ENCODE measurements at regions not wholly inside any gene's neighbourhood (a gene's known extent, or its start where the extent isn't known, plus 50 kb on each side); places are given as distances from the start of the nearest gene placed in this dataset.
"Not testable (repeated sequence)": the region's sequence is repeated elsewhere in the genome, so short reads cannot be mapped to it uniquely, and the experiment has no call there.

GRCh38 chr3:152619691-152620090, 215.2 kb upstream of the P2RY1 start:
- DNase-seq (ENCODE audit: extremely low read depth, low read depth, low spot score): no peak

GRCh38 chr3:152620395-152620794, 214.5 kb upstream of the P2RY1 start:
- no peak for DNase-seq (ENCODE audit: extremely low read depth, low read depth, low spot score)

- DNase-seq (ENCODE audit: extremely low read depth, low read depth, low spot score): no peak
These were observed 213.7 kb upstream of the P2RY1 start for GRCh38 chr3:152621006-152621868.

- DNase-seq (ENCODE audit: extremely low read depth, low read depth, low spot score): no peak
These were observed 212.7 kb upstream of the P2RY1 start for GRCh38 chr3:152621967-152622810.

GRCh38 chr3:152622811-152623167, 212.1 kb upstream of the P2RY1 start:
- DNase-seq (ENCODE audit: extremely low read depth, low read depth, low spot score): no peak

- DNase-seq (ENCODE audit: extremely low read depth, low read depth, low spot score): no peak
These were observed 211.5 kb upstream of the P2RY1 start for GRCh38 chr3:152623286-152623911.

GRCh38 chr3:152626226-152626625, 208.7 kb upstream of the P2RY1 start:
- no peak for DNase-seq (ENCODE audit: extremely low read depth, low read depth, low spot score)

- no peak for DNase-seq (ENCODE audit: extremely low read depth, low read depth, low spot score)
These were observed 206.4 kb upstream of the P2RY1 start for GRCh38 chr3:152628496-152628895.

- DNase-seq (ENCODE audit: extremely low read depth, low read depth, low spot score): no peak
These were observed 205.4 kb upstream of the P2RY1 start for GRCh38 chr3:152629363-152630122.

DNA sequence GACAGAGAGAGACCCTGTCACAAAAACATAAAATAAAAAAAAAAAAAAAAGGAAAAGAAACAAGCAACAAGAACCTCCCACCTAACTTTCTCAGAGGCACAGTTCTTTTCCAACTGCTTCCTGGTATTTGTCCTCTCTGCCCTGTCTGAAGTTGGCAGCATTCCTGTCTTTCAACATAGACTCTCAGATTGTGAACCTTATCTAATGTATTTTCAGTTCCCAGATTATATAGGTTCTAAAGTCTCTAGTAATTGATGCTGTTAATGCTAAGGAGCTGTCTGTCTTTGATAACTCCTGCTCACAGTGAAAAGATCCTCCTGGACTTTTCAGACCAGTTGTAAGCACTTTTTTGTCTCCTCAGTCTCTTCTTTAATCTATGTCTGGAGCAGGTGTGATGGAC, 199.5 kb upstream of the P2RY1 start:
- DNase-seq (ENCODE audit: extremely low read depth, low read depth, low spot score): no peak

DNA sequence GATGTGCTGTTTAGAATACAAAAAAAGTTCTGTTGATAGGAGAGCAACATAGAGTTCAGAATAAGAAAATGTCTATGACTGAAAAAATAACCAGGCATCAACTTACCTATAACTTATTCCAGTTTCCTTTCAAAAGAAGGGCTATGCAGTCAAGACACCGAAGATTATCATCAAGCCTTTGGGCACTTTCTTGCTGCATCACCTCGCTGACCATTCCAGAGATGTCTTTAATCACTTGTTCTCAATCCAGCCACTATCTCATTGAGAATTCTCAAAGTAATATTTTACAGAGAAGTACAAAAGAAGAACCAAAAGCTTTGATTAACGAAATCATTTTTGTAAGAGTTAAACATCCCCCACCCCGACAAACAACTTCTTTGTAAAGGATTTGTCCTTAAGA, 198.3 kb upstream of the P2RY1 start:
- DNase-seq (ENCODE audit: extremely low read depth, low read depth, low spot score): no peak

DNA sequence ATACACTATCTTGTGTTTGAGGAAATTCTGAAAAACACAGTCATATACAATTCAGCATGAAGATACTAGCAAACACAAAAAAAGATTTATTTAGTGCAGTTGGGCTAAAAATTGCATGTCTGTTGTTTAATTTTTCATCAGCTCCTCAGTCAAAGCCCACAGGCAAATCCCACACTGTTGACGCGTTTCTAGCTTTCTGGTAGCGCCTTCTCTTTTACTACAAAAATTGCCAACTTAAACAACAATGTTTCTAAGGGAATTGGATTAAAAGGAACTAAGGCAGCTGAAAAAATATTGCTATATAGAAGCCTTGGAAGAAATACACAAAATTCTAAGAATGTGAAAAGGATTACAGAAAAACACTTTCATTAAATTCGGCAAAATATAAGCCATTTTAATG, 196.7 kb upstream of the P2RY1 start:
- DNase-seq (ENCODE audit: extremely low read depth, low read depth, low spot score): no peak

DNA sequence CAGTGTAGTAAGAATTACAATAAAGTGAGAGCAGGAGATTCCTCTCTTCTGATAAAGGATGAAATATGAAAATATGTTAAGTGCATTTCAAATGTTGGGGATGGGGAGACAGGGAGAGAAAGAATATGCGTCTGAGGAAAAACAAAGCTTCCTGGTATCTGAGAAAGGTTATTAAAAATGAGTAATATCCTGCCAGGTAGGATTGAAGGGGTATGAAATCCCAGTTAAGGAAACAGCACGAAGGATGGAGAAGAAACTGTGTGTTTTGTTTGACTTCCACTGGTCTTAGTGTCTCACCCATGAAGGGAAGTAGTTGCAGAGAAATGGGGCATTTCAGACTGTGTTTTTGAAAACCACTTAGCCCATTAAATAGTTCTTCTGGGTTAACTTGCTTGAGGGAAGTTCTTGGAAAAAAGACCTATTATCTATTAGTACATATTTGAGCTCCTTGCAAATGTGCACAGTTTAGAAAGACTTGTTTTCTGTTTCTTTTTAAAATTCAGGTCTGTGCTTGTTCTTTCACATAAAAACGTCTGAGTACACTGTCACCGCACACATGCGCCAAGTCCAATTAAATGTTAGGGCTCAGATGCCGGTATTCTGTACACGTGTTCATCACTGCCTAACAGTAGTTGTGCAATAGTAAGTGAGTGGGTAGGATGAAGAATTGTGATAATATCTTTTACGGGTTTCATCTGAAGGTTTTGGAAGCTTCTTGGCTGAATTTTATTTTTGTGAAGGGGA, 196.1 kb upstream of the P2RY1 start:
- no peak for DNase-seq (ENCODE audit: extremely low read depth, low read depth, low spot score)

GRCh38 chr3:152641198-152641597, 193.7 kb upstream of the P2RY1 start:
- no peak for DNase-seq (ENCODE audit: extremely low read depth, low read depth, low spot score)

DNA sequence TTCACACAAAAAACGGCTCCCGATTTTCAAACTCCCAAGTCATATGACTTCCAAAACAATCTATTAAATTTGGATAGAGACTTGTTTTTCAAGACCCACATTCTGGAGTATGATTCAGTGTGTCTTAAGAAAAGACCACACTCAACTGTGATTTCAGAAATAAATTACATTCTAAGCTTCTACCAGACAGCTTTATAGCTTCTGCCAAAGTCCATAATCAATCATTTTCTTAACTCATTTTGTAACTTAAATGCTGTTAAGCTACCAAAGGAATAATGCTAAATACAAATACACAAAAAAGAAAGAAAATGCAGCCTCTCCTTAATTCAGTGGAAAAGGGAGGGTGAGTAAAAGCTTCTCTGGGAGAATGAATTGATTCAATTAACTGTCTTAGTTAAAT, 192.3 kb upstream of the P2RY1 start:
- no peak for DNase-seq (ENCODE audit: extremely low read depth, low read depth, low spot score)

DNA sequence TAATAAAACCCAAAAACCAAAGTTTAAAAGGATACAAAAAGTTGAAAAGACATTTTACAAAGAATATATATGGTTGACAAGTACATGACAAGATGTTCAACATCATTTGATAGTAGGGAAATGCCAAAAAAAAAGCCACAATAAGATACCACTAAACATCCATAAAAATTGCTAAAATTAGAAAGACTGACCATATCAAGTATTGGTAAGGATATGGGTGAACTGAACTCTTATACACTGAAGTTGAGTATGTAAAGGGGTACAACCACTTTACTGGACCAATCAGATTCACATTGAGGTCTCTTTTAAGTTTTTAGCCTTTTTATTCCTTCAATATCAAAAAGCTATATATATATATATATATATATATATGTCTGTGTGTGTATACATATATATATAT, 190.5 kb upstream of the P2RY1 start:
- no peak for DNase-seq (ENCODE audit: extremely low read depth, low read depth, low spot score)

DNA sequence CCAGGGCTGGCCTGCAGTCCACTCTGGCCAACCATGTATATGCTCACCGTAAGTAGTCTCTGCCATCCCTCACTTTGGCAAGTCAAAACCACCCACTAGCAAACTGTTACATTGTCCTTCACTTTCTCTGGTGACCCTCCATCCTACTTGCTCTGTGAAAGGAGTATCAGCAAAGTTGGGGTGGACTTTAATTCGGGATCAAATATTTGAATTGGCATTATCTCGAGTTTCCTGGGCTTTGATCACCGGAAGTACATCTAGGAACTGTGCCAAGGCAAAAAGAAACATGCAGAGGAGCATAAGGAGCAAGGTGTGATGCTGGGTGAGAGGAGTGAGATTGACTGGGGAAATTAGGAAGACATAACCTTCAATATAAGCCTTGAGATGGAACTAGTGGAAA, 188.9 kb upstream of the P2RY1 start:
- DNase-seq (ENCODE audit: extremely low read depth, low read depth, low spot score): no peak

- DNase-seq (ENCODE audit: extremely low read depth, low read depth, low spot score): no peak
These were observed 184.8 kb upstream of the P2RY1 start for GRCh38 chr3:152650177-152650576.

- DNase-seq (ENCODE audit: extremely low read depth, low read depth, low spot score): not testable (repeated sequence)
These were observed 184.0 kb upstream of the P2RY1 start for GRCh38 chr3:152650923-152651322.
